Mesenchymal stem cell (in vitro differentiated cells and primary cell): ENCODE measurements at regions not wholly inside any gene's neighbourhood (a gene's known extent, or its start where the extent isn't known, plus 50 kb on each side); places are given as distances from the start of the nearest gene placed in this dataset.

ENCODE experiments used
- DNase-seq: peaks from one replicate; pipeline ENCODE4 v3.0.0-alpha.2; 2013
- H2AFZ ChIP-seq: one replicate; pipeline ENCODE4 v1.6.1; 2013; ENCODE audit warnings: low read depth, mild to moderate bottlenecking, control low read depth, inconsistent platforms, low read length, moderate library complexity
- H2AK5ac ChIP-seq: 2 replicates; pipeline ENCODE4 v1.6.1; 2013; ENCODE audit warnings: low read length, moderate library complexity, mild to moderate bottlenecking, inconsistent platforms; ENCODE audit not compliant: severe bottlenecking
- H2BK120ac ChIP-seq: one replicate; pipeline ENCODE4 v1.6.1; 2013; ENCODE audit warnings: low read depth, mild to moderate bottlenecking, inconsistent platforms, low read length, moderate library complexity
- H2BK12ac ChIP-seq, 2 experiments: one replicate each; pipeline ENCODE4 v1.6.1; 2013; ENCODE audit warnings: inconsistent platforms in 2 of 2, low read length in 2 of 2, mild to moderate bottlenecking in 2 of 2, moderate library complexity in 2 of 2, control low read depth in 1 of 2
- H2BK15ac ChIP-seq: one replicate; pipeline ENCODE4 v1.6.1; 2013; ENCODE audit warnings: mild to moderate bottlenecking, low read depth, inconsistent platforms; ENCODE audit not compliant: poor library complexity, severe bottlenecking
- H2BK5ac ChIP-seq: 2 replicates; pipeline ENCODE4 v1.6.1; 2013; ENCODE audit warnings: low read depth, mild to moderate bottlenecking, low read length, control low read depth, inconsistent platforms; ENCODE audit not compliant: poor library complexity, severe bottlenecking
- H3K14ac ChIP-seq, 2 experiments: one replicate each; pipeline ENCODE4 v1.6.1; 2013; ENCODE audit warnings: inconsistent platforms in 2 of 2, low read length in 2 of 2, control low read depth in 1 of 2, mild to moderate bottlenecking in 1 of 2, moderate library complexity in 1 of 2
- H3K18ac ChIP-seq, 2 experiments: one replicate each; pipeline ENCODE4 v1.6.1; 2013; ENCODE audit warnings: inconsistent platforms in 2 of 2, low read length in 2 of 2, control low read depth in 1 of 2, low read depth in 1 of 2, mild to moderate bottlenecking in 1 of 2
- H3K23ac ChIP-seq, 2 experiments: one replicate each; pipeline ENCODE4 v1.6.1; 2013; ENCODE audit warnings: inconsistent platforms in 2 of 2, low read length in 2 of 2, mild to moderate bottlenecking in 2 of 2, moderate library complexity in 2 of 2, control low read depth in 1 of 2
- H3K27ac ChIP-seq: 2 replicates; pipeline ENCODE4 v1.5.1; 2013; ENCODE audit warnings: mild to moderate bottlenecking, moderate library complexity, low read length, control low read depth, inconsistent platforms; ENCODE audit not compliant: poor library complexity, severe bottlenecking
- H3K27me3 ChIP-seq, 2 experiments: 2 replicates each; pipeline versions ENCODE4 v1.6.1 to v1.7.0; 2013; ENCODE audit warnings: low read length in 2 of 2, mild to moderate bottlenecking in 2 of 2, moderate library complexity in 2 of 2, control low read depth in 1 of 2, inconsistent platforms in 1 of 2; ENCODE audit not compliant: control insufficient read depth in 1 of 2, insufficient read depth in 1 of 2
- H3K36me3 ChIP-seq, 2 experiments: 2 replicates each; pipeline versions ENCODE4 v1.6.1 to v1.7.0; 2013; ENCODE audit warnings: low read length in 2 of 2, control low read depth in 1 of 2, inconsistent platforms in 1 of 2, low read depth in 1 of 2, mild to moderate bottlenecking in 1 of 2; ENCODE audit not compliant: insufficient read depth in 2 of 2, control insufficient read depth in 1 of 2
- H3K4ac ChIP-seq, 2 experiments: one replicate each; pipeline ENCODE4 v1.6.1; 2013; ENCODE audit warnings: inconsistent platforms in 2 of 2, low read length in 2 of 2, mild to moderate bottlenecking in 2 of 2, moderate library complexity in 2 of 2, control low read depth in 1 of 2, low read depth in 1 of 2
- H3K4me1 ChIP-seq: 2 replicates; pipeline ENCODE4 v1.6.1; 2013; ENCODE audit warnings: low read depth, low read length, control low read depth; ENCODE audit not compliant: control insufficient read depth, insufficient read depth
- H3K4me2 ChIP-seq: 2 replicates; pipeline ENCODE4 v1.6.1; 2013; ENCODE audit warnings: low read length, mild to moderate bottlenecking, inconsistent platforms; ENCODE audit not compliant: poor library complexity, severe bottlenecking
- H3K4me3 ChIP-seq, 2 experiments: 2 replicates each; pipeline versions ENCODE4 v1.5.1 to v1.7.0; 2013; ENCODE audit warnings: low read length in 2 of 2, mild to moderate bottlenecking in 2 of 2, control low read depth in 1 of 2, low read depth in 1 of 2; ENCODE audit not compliant: insufficient read depth in 1 of 2
- H3K79me1 ChIP-seq: replicated peaks from 2 replicates; pipeline ENCODE4 v1.6.1; 2013; ENCODE audit warnings: mild to moderate bottlenecking, control low read depth, low read length, inconsistent platforms; ENCODE audit not compliant: poor library complexity, severe bottlenecking
- H3K9ac ChIP-seq: 2 replicates; pipeline ENCODE4 v1.7.0; 2013; ENCODE audit warnings: mild to moderate bottlenecking, low read length, moderate library complexity
- H3K9me3 ChIP-seq: 2 replicates; pipeline ENCODE4 v1.7.0; 2013; ENCODE audit warnings: mild to moderate bottlenecking, low read length; ENCODE audit not compliant: control insufficient read depth
- H4K8ac ChIP-seq: one replicate; pipeline ENCODE4 v1.6.1; 2013; ENCODE audit warnings: inconsistent platforms, mild to moderate bottlenecking, low read length, moderate library complexity
- H4K91ac ChIP-seq: one replicate; pipeline ENCODE4 v1.6.1; 2013; ENCODE audit warnings: mild to moderate bottlenecking, low read length, inconsistent platforms
- WGBS: methylation state at CpG from one replicate; pipeline ENCODE4 v1.1.7; 2013; ENCODE audit warnings: mixed read lengths; 5-methylcytosine and 5-hydroxymethylcytosine counted together

DNA sequence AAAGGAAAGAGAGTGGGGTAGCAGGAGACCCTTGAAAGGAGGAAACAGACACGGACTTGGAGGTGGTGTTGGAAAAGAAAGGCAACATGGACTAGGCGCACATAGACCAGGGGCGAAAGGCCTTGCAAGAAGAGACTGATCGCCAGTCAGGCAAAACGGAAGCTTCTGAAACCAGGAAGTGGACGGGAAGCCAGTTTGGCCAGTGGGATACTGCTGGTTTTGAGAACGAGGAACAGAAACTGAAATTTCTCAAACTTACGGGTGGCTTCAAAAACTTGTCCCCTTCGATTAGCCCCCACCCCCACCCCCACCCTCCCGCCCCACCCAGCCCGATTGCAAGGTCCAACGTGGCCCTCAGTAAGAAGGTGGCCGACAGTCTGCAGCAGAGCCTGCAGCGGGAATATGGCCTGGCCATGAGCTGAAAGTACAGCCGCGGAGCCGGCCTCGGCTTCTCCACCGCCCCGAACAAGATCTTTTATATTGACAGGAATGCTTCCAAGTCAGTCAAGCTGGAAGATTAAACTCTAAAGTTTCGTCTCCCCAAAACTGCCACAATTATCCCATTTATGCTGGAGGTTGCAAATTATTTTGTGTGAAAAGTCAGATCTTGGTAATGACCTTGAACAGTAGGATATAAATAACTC, 364.7 kb downstream of the BCAT1 start:
- Histone ChIP-seq H3K4me1 (no peaks in the 10 kb centered on the region), H3K4me3 (no peak overlapping the region)

DNA sequence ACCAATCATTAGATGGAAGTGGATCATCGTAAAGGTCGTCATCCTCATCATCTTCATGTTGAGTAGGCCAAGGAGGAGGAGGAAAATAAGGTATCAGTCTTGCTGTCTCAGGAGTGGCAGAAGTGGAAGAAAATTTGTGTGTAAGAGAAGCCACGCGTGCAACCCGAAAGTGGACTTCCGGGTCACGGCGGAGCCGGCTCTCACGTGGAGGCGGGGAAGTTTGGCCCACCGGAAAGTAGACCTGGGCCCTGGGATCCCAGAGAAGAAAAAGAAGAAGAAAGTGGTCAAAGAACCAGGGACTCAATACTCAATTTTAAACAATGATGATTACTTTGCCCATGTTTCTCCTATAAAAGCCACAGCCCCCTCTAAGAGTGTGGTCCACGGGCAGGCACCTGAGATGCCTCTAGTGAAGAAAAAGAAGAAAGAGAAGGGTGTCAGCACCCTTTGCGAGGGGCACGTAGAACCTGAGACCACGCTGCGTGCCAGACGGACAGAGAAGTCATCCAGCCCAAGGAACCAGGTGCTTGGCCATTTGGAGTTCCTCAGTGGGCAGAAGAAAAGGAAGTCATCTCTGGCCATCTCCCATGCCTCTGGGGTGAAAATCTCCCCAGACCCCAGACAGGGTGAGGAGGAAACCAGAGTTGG, 365.8 kb downstream of the BCAT1 start:
- H3K4me2 ChIP-seq: no peak overlapping the region
- peaks cover 16% of the 10 kb centered on the region for H3K9me3 ChIP-seq
- DNase-seq: no peak
- no peaks in the 10 kb centered on the region for H3K79me1 ChIP-seq
- no peak overlapping the region for H3K4ac ChIP-seq
- no peak overlapping the region for H2BK12ac ChIP-seq
- H3K27me3 ChIP-seq: no peaks in the 10 kb centered on the region
- H3K4me1 ChIP-seq: no peaks in the 10 kb centered on the region
- no peaks in the 10 kb centered on the region for H3K36me3 ChIP-seq
- H2BK5ac ChIP-seq: no peak overlapping the region
- H2AFZ ChIP-seq: no peak overlapping the region
- no peak overlapping the region for H2BK120ac ChIP-seq
- H3K23ac ChIP-seq: no peak overlapping the region
- no peak overlapping the region for H3K14ac ChIP-seq
- H2AK5ac ChIP-seq: no peak overlapping the region
- H2BK15ac ChIP-seq: peak overlapping the region; percentile 7
- H3K27ac ChIP-seq: no peak overlapping the region
- 98% methylated on average over 13 of the region's 18 CpGs for WGBS
- no peak overlapping the region for H3K18ac ChIP-seq
- H3K4me3 ChIP-seq: no peak overlapping the region
- no peak overlapping the region for H3K9ac ChIP-seq
- no peak overlapping the region for H4K8ac ChIP-seq
- no peak overlapping the region for H4K91ac ChIP-seq

More for the DNA sequence above, 364.7 kb downstream of the BCAT1 start:
- Histone ChIP-seq H3K4me2 (no peak overlapping the region), H3K27ac (no peak overlapping the region), H2BK15ac (no peak overlapping the region), H3K9me3 (peaks cover 10% of the 10 kb centered on the region), H3K18ac (no peak overlapping the region), H2BK120ac (no peak overlapping the region), H3K4ac (no peak overlapping the region), H2BK5ac (no peak overlapping the region), H3K27me3 (no peaks in the 10 kb centered on the region), H3K79me1 (no peaks in the 10 kb centered on the region), H2AK5ac (no peak overlapping the region), H4K91ac (no peak overlapping the region), H4K8ac (no peak overlapping the region), H3K23ac (no peak overlapping the region), H3K9ac (no peak overlapping the region), H2AFZ (no peak overlapping the region), H3K36me3 (no peaks in the 10 kb centered on the region), H3K14ac (no peak overlapping the region), H2BK12ac (no peak overlapping the region)
- DNase-seq: no peak
- WGBS: 95% methylated on average over 17 of the region's 21 CpGs

DNA sequence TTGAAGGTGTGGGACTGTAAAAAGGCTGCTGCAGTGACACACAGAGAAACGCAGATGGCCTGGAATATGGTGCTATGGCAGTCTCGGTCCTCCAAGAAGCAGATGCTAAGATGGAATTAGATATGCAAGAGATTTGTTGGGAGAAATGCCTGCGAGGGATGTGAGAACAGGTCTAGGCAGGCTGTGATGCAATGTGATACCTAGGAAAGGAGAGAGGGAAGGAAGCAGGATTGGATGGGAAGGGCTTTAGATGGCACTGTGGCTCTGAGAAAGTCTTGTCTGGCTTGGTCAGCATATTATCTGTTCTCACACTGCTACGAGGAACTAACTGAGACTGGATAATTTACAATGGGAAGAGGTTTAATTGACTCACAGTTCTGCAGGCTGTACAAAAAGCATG, 374.4 kb downstream of the BCAT1 start:
- Histone ChIP-seq H3K36me3 (no peaks in the 10 kb centered on the region), H4K91ac (no peak overlapping the region), H2BK15ac (no peak overlapping the region), H3K14ac (no peak overlapping the region), H3K27ac (no peak overlapping the region), H2BK5ac (no peak overlapping the region), H3K23ac (no peak overlapping the region), H2AFZ (no peak overlapping the region), H3K4me1 (no peaks in the 10 kb centered on the region), H3K27me3 (no peaks in the 10 kb centered on the region), H3K4me3 (no peak overlapping the region), H2BK120ac (no peak overlapping the region), H4K8ac (no peak overlapping the region), H3K9me3 (peaks cover 9% of the 10 kb centered on the region), H3K79me1 (no peaks in the 10 kb centered on the region), H3K18ac (no peak overlapping the region), H3K4me2 (no peak overlapping the region), H3K9ac (no peak overlapping the region), H3K4ac (no peak overlapping the region), H2AK5ac (no peak overlapping the region), H2BK12ac (no peak overlapping the region)
- WGBS: 85% methylated on average over 4 of the region's 4 CpGs
- no peak for DNase-seq

DNA sequence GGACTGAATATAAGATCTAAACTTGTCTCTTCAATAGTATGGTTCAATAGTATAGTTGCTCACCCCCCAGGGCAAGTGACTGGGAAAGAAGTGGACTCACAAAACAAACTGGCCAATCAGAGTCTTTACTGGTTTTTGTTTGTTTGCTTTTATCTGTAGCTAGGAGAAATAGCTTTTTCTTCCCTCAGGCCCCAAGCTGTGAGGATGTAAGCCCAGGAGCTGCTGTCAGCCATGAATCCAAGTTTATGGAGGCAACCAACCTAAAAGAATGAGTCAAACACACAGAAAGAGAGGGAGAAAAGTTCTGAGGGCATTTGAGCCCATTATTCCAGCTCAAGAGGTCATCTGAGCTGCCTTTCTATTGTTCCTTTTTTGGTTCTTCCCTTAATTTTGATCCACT, 375.3 kb downstream of the BCAT1 start:
- Histone ChIP-seq H3K9ac (no peak overlapping the region), H3K4me2 (no peak overlapping the region), H3K9me3 (peaks cover 2% of the 10 kb centered on the region), H3K4me1 (no peaks in the 10 kb centered on the region), H3K4me3 (no peak overlapping the region), H4K8ac (no peak overlapping the region), H4K91ac (no peak overlapping the region), H2BK15ac (no peak overlapping the region), H3K36me3 (no peaks in the 10 kb centered on the region), H3K4ac (no peak overlapping the region), H3K27me3 (no peaks in the 10 kb centered on the region), H2AK5ac (no peak overlapping the region), H2BK12ac (no peak overlapping the region), H3K23ac (no peak overlapping the region), H3K14ac (no peak overlapping the region), H2BK5ac (no peak overlapping the region), H2BK120ac (no peak overlapping the region), H3K18ac (no peak overlapping the region), H3K79me1 (no peaks in the 10 kb centered on the region), H3K27ac (no peak overlapping the region), H2AFZ (no peak overlapping the region)
- DNase-seq: no peak
